Loucy (cell line): ENCODE measurements at regions not wholly inside any gene's neighbourhood (a gene's known extent, or its start where the extent isn't known, plus 50 kb on each side); places are given as distances from the start of the nearest gene placed in this dataset.
"Not testable (repeated sequence)": the region's sequence is repeated elsewhere in the genome, so short reads cannot be mapped to it uniquely, and the experiment has no call there.

Experiments
- H2AFZ ChIP-seq: fragments of 200-600 bp; sonication (generic); 2 replicates; pipeline ENCODE4 v1.6.0; 2016; ENCODE audit warnings: antibody characterized with exemption, mild to moderate bottlenecking, low read length, moderate library complexity
- H3F3A ChIP-seq: fragments of 200-600 bp; 2 replicates; pipeline ENCODE4 v1.6.0; 2016; ENCODE audit warnings: antibody characterized with exemption, low read depth, mild to moderate bottlenecking
- H3K27me3 ChIP-seq: fragments of 200-600 bp; sonication (generic); 2 replicates; pipeline ENCODE4 v1.6.1; 2014; ENCODE audit warnings: low read length, mild to moderate bottlenecking; ENCODE audit not compliant: insufficient read depth, poor library complexity, severe bottlenecking
- H3K36me3 ChIP-seq: fragments of 200-600 bp; sonication (generic); 2 replicates; pipeline ENCODE4 v1.6.1; 2016; ENCODE audit warnings: low read length; ENCODE audit not compliant: insufficient read depth
- H3K4me1 ChIP-seq: fragments of 200-600 bp; sonication (generic); 2 replicates; pipeline ENCODE4 v1.5.1; 2014; ENCODE audit warnings: low read length, mild to moderate bottlenecking; ENCODE audit not compliant: insufficient read depth, poor library complexity, severe bottlenecking
- H3K4me2 ChIP-seq: fragments of 200-600 bp; sonication (generic); 2 replicates; pipeline ENCODE4 v1.6.0; 2014; ENCODE audit warnings: antibody characterized with exemption, low read length, low read depth, mild to moderate bottlenecking; ENCODE audit not compliant: poor library complexity, severe bottlenecking
- H3K4me3 ChIP-seq: fragments of 200-600 bp; sonication (generic); 2 replicates; pipeline ENCODE4 v1.5.1; 2014; ENCODE audit warnings: low read length, mild to moderate bottlenecking, mixed read lengths; ENCODE audit not compliant: poor library complexity, severe bottlenecking
- H3K79me2 ChIP-seq: fragments of 200-600 bp; sonication (generic); 2 replicates; pipeline ENCODE4 v1.6.1; 2014; ENCODE audit warnings: low read length; ENCODE audit not compliant: insufficient read depth
- H3K9ac ChIP-seq: fragments of 200-600 bp; sonication (generic); 2 replicates; pipeline ENCODE4 v1.6.0; 2014; ENCODE audit warnings: mild to moderate bottlenecking, low read depth, low read length, moderate library complexity; ENCODE audit not compliant: poor library complexity, severe bottlenecking
- H3K9me2 ChIP-seq: fragments of 200-600 bp; sonication (generic); replicated peaks from 2 replicates; pipeline ENCODE4 v1.6.1; 2016; ENCODE audit warnings: low read depth, low read length, mixed read lengths
- H3K9me3 ChIP-seq: fragments of 200-600 bp; sonication (generic); 2 replicates; pipeline ENCODE4 v1.6.1; 2014; ENCODE audit warnings: mild to moderate bottlenecking, antibody characterized with exemption, low read length, low read depth; ENCODE audit not compliant: insufficient read depth
- H4K20me1 ChIP-seq: fragments of 200-600 bp; sonication (generic); 2 replicates; pipeline ENCODE4 v1.6.0; 2014; ENCODE audit warnings: antibody characterized with exemption, low read length, mild to moderate bottlenecking; ENCODE audit not compliant: insufficient read depth, poor library complexity, severe bottlenecking
- CTCF ChIP-seq: fragments of 200-600 bp; sonication (generic); conservative IDR thresholded peaks from 2 replicates; pipeline ENCODE4 v1.5.1; 2014; ENCODE audit warnings: mild to moderate bottlenecking, antibody characterized with exemption, low read length
- EZH2phosphoT487 ChIP-seq: fragments of 200-600 bp; IDR thresholded peaks from 2 replicates; pipeline ENCODE4 v1.6.1; 2018; ENCODE audit warnings: antibody characterized with exemption, mild to moderate bottlenecking, moderate library complexity, borderline replicate concordance

- no peak overlapping the region for H3K9ac ChIP-seq
- no peak overlapping the region for H2AFZ ChIP-seq
- no peak for TF ChIP-seq EZH2phosphoT487
- no peak for TF ChIP-seq CTCF
- H3K4me2 ChIP-seq, result no peak overlapping the region
- no peaks in the 10 kb centered on the region for H3F3A ChIP-seq
- H3K4me1 ChIP-seq, result peaks cover 10% of the 10 kb centered on the region
- no peaks in the 10 kb centered on the region for H3K36me3 ChIP-seq
- no peaks in the 10 kb centered on the region for H3K79me2 ChIP-seq
- H3K4me3 ChIP-seq, result no peak overlapping the region
- no peaks in the 10 kb centered on the region for H4K20me1 ChIP-seq
- peaks cover 17% of the 10 kb centered on the region for H3K27me3 ChIP-seq
- H3K9me2 ChIP-seq, result no peaks in the 10 kb centered on the region
- no peaks in the 10 kb centered on the region; the same call in 1 of the 2 replicates for H3K9me3 ChIP-seq
These were observed 60.8 kb upstream of the NAMPT start for GRCh38 chr7:106345421-106346166.

GRCh38 chr7:106344861-106345260, 60.1 kb upstream of the NAMPT start:
- Histone ChIP-seq H3K36me3 (no peaks in the 10 kb centered on the region), H4K20me1 (no peaks in the 10 kb centered on the region), H3F3A (no peaks in the 10 kb centered on the region), H3K9me3 (no peaks in the 10 kb centered on the region; the same call in 1 of the 2 replicates), H3K4me1 (peaks cover 10% of the 10 kb centered on the region), H3K9me2 (no peaks in the 10 kb centered on the region), H3K79me2 (no peaks in the 10 kb centered on the region), H3K4me3 (no peak overlapping the region), H3K9ac (no peak overlapping the region), H3K27me3 (peaks cover 17% of the 10 kb centered on the region), H3K4me2 (no peak overlapping the region), H2AFZ (no peak overlapping the region)
- TF ChIP-seq CTCF, result no peak
- TF ChIP-seq EZH2phosphoT487, result no peak

- Histone ChIP-seq H3K79me2 (no peaks in the 10 kb centered on the region), H3K4me1 (peaks cover 10% of the 10 kb centered on the region), H3K27me3 (peaks cover 17% of the 10 kb centered on the region), H3K4me3 (no peak overlapping the region), H3K9me2 (no peaks in the 10 kb centered on the region), H3F3A (no peaks in the 10 kb centered on the region), H4K20me1 (no peaks in the 10 kb centered on the region), H2AFZ (no peak overlapping the region), H3K9me3 (no peaks in the 10 kb centered on the region; the same call in 1 of the 2 replicates), H3K9ac (no peak overlapping the region), H3K4me2 (no peak overlapping the region), H3K36me3 (no peaks in the 10 kb centered on the region)
- TF ChIP-seq CTCF, result no peak
- TF ChIP-seq EZH2phosphoT487, result no peak
These were observed 59.4 kb upstream of the NAMPT start for GRCh38 chr7:106344211-106344610.

GRCh38 chr7:106342049-106342448, 57.3 kb upstream of the NAMPT start:
- H3F3A ChIP-seq, H2AFZ ChIP-seq, H4K20me1 ChIP-seq, H3K4me3 ChIP-seq, H3K9me2 ChIP-seq, H3K4me1 ChIP-seq, H3K79me2 ChIP-seq, H3K9me3 ChIP-seq, H3K9ac ChIP-seq, H3K36me3 ChIP-seq, H3K4me2 ChIP-seq: not testable (repeated sequence)
- H3K27me3 ChIP-seq, result peaks cover 17% of the 10 kb centered on the region

GRCh38 chr7:106340247-106340596, 55.4 kb upstream of the NAMPT start:
- H2AFZ ChIP-seq, H3K79me2 ChIP-seq, H3K4me2 ChIP-seq, H3K9me2 ChIP-seq, H3F3A ChIP-seq, H4K20me1 ChIP-seq, H3K9me3 ChIP-seq, H3K4me3 ChIP-seq, H3K4me1 ChIP-seq, H3K9ac ChIP-seq, H3K36me3 ChIP-seq: not testable (repeated sequence)
- H3K27me3 ChIP-seq, result peaks cover 17% of the 10 kb centered on the region
